Neural cell (in vitro differentiated cells): ENCODE measurements at regions not wholly inside any gene's neighbourhood (a gene's known extent, or its start where the extent isn't known, plus 50 kb on each side); places are given as distances from the start of the nearest gene placed in this dataset.

ENCODE experiments used
- H2AFZ ChIP-seq: fragments of 200-600, 300-800 bp; sonication (generic), shearing (Covaris generic); 2 replicates; pipeline ENCODE4 v1.6.0; 2014; ENCODE audit warnings: low read depth, mild to moderate bottlenecking, antibody characterized with exemption, low read length, moderate library complexity
- H3F3A ChIP-seq: fragments of 200-600 bp; shearing (Covaris generic); 2 replicates; pipeline ENCODE4 v1.6.1; 2016; ENCODE audit warnings: mild to moderate bottlenecking, moderate library complexity, mixed read lengths, antibody characterized with exemption, low read length; ENCODE audit not compliant: insufficient read depth, poor library complexity, severe bottlenecking
- H3K27ac ChIP-seq: fragments of 200-600, 300-800 bp; sonication (generic), shearing (Covaris generic); 2 replicates; pipeline ENCODE4 v1.5.1; 2014; ENCODE audit warnings: mild to moderate bottlenecking, low read length, moderate library complexity
- H3K27me3 ChIP-seq: fragments of 300-800, 200-600 bp; sonication (generic), shearing (Covaris generic); 2 replicates; pipeline ENCODE4 v1.6.0; 2014; ENCODE audit warnings: mild to moderate bottlenecking, low read depth, low read length, moderate library complexity; ENCODE audit not compliant: insufficient read depth
- H3K36me3 ChIP-seq: fragments of 300-800, 200-600 bp; sonication (generic), shearing (Covaris generic); 2 replicates; pipeline ENCODE4 v1.5.1; 2014; ENCODE audit warnings: mild to moderate bottlenecking, antibody characterized with exemption, low read length, moderate library complexity; ENCODE audit not compliant: insufficient read depth
- H3K4me2 ChIP-seq: fragments of 300-800, 200-600 bp; sonication (generic), shearing (Covaris generic); 2 replicates; pipeline ENCODE4 v1.6.0; 2014; ENCODE audit warnings: mild to moderate bottlenecking, low read length
- H3K4me3 ChIP-seq: fragments of 300-800, 200-600 bp; sonication (generic), shearing (Covaris generic); 2 replicates; pipeline ENCODE4 v1.5.1; 2014; ENCODE audit warnings: mild to moderate bottlenecking, low read length, moderate library complexity
- H3K79me2 ChIP-seq: fragments of 200-600 bp; shearing (Covaris generic); replicated peaks from 2 replicates; pipeline ENCODE4 v1.6.0; 2014; ENCODE audit warnings: mild to moderate bottlenecking, low read length, moderate library complexity; ENCODE audit not compliant: insufficient read depth
- H3K9ac ChIP-seq: fragments of 300-800, 200-600 bp; sonication (generic), shearing (Covaris generic); 2 replicates; pipeline ENCODE4 v1.6.1; 2016; ENCODE audit warnings: mild to moderate bottlenecking, low read length, mixed read lengths
- H3K9me2 ChIP-seq: fragments of 200-600 bp; shearing (Covaris generic); 2 replicates; pipeline ENCODE4 v1.6.1; 2016; ENCODE audit warnings: mild to moderate bottlenecking, low read length, mixed read lengths; ENCODE audit not compliant: insufficient read depth
- H3K9me3 ChIP-seq: fragments of 200-600, 300-800 bp; sonication (generic), shearing (Covaris generic); 2 replicates; pipeline ENCODE4 v1.6.1; 2016; ENCODE audit warnings: mild to moderate bottlenecking, mixed run types, low read length, moderate library complexity, mixed read lengths
- H4K20me1 ChIP-seq: fragments of 200-600 bp; shearing (Covaris generic); 2 replicates; pipeline ENCODE4 v1.6.1; 2016; ENCODE audit warnings: mild to moderate bottlenecking, mixed run types; ENCODE audit not compliant: insufficient read depth
- EP300 ChIP-seq: fragments of 450-650 bp; conservative IDR thresholded peaks from 2 replicates; pipeline ENCODE4 v1.6.1; 2014; ENCODE audit warnings: antibody characterized with exemption, mild to moderate bottlenecking, moderate library complexity; ENCODE audit not compliant: poor library complexity, severe bottlenecking
- EZH2 ChIP-seq: fragments of 200-600, 300-800 bp; shearing (Covaris generic), sonication (generic); IDR thresholded peaks from 2 replicates; pipeline ENCODE4 v1.6.1; 2014; ENCODE audit warnings: antibody characterized with exemption, low read length, borderline replicate concordance, mild to moderate bottlenecking; ENCODE audit not compliant: insufficient read depth, poor library complexity, severe bottlenecking
- MXI1 ChIP-seq: fragments of 450-650 bp; conservative IDR thresholded peaks from 2 replicates; pipeline ENCODE4 v1.6.1; 2014; ENCODE audit warnings: antibody characterized with exemption, mild to moderate bottlenecking; ENCODE audit not compliant: poor library complexity, severe bottlenecking
- POLR2AphosphoS5 ChIP-seq: IDR thresholded peaks from 2 replicates; pipeline ENCODE4 v1.6.1; 2012
- RAD21 ChIP-seq: fragments of 450-650 bp; conservative IDR thresholded peaks from 2 replicates; pipeline ENCODE4 v1.6.1; 2014; ENCODE audit warnings: antibody characterized with exemption, mild to moderate bottlenecking, moderate library complexity
- SMC3 ChIP-seq: fragments of 450-650 bp; conservative IDR thresholded peaks from 2 replicates; pipeline ENCODE4 v1.6.1; 2014; ENCODE audit warnings: antibody characterized with exemption, mild to moderate bottlenecking, moderate library complexity; ENCODE audit not compliant: poor library complexity
- TAF1 ChIP-seq: IDR thresholded peaks from 2 replicates; pipeline ENCODE4 v1.6.1; 2012; ENCODE audit warnings: low read depth
- TF ChIP-seq, protein P1 (sequence below): fragments of 450-650 bp; IDR thresholded peaks from 2 replicates; pipeline ENCODE4 v1.5.1; 2014; ENCODE audit warnings: antibody characterized with exemption, mild to moderate bottlenecking, moderate library complexity; ENCODE audit not compliant: poor library complexity, severe bottlenecking
- TF ChIP-seq, protein P2 (sequence below): IDR thresholded peaks from 2 replicates; pipeline ENCODE4 v1.6.1; 2012; ENCODE audit warnings: borderline replicate concordance

DNA sequence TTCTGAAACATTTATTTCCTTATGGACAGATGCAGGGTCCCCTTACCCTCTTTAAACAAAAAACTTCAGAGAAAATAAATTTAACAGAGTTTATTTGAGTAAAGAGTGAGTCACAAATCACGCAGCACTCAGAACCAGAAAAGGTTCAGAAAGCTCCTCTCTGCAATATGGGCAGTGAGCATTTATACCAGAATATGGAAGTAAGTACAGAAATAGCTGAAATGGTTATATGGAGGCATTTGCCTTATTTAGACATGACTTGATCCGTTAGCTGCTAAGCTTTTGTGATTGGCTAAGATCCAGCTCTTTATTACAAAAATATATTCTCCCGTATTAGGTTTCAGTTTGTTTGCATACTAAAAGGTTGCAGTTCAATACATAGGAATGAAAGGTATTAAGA, 1554.1 kb downstream of the EFNA5 start:
- no peak overlapping the region for H3K4me2 ChIP-seq

DNA sequence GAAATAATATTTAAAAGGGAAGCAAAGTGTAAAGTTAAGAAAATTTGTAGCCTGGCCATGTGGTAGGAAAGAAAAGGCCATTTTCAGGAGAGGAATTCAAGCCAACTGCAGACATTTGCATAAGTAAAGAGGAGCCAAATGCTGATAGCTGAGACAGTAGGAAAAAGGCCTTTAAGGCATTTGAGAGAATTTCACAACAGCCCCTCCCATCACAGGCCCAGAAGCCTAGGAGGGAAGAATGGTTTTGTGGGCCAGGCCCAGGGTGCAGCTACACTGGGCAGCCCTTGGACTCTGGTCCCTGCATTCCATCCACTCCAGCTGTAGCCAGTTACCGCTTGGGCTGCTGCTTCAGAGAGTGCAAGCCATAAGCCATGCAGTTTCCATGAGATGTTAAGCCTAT, 1556.8 kb downstream of the EFNA5 start:
- Histone ChIP-seq H3K4me2 (no peak overlapping the region), H4K20me1 (no peaks in the 10 kb centered on the region), H3K27ac (no peak overlapping the region), H3K9ac (no peak overlapping the region), H3K79me2 (no peaks in the 10 kb centered on the region), H3F3A (no peaks in the 10 kb centered on the region), H3K36me3 (no peaks in the 10 kb centered on the region), H3K9me2 (no peaks in the 10 kb centered on the region), H3K4me3 (no peak overlapping the region), H3K9me3 (no peaks in the 10 kb centered on the region), H2AFZ (no peak overlapping the region), H3K27me3 (no peaks in the 10 kb centered on the region)
- TF ChIP-seq EZH2 (no peak), SMC3 (no peak), RAD21 (no peak), TAF1 (no peak), EP300 (no peak), MXI1 (no peak), POLR2AphosphoS5 (no peak)
- TF ChIP-seq, protein P1, sequence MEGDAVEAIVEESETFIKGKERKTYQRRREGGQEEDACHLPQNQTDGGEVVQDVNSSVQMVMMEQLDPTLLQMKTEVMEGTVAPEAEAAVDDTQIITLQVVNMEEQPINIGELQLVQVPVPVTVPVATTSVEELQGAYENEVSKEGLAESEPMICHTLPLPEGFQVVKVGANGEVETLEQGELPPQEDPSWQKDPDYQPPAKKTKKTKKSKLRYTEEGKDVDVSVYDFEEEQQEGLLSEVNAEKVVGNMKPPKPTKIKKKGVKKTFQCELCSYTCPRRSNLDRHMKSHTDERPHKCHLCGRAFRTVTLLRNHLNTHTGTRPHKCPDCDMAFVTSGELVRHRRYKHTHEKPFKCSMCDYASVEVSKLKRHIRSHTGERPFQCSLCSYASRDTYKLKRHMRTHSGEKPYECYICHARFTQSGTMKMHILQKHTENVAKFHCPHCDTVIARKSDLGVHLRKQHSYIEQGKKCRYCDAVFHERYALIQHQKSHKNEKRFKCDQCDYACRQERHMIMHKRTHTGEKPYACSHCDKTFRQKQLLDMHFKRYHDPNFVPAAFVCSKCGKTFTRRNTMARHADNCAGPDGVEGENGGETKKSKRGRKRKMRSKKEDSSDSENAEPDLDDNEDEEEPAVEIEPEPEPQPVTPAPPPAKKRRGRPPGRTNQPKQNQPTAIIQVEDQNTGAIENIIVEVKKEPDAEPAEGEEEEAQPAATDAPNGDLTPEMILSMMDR, result no peak
- TF ChIP-seq, protein P2, sequence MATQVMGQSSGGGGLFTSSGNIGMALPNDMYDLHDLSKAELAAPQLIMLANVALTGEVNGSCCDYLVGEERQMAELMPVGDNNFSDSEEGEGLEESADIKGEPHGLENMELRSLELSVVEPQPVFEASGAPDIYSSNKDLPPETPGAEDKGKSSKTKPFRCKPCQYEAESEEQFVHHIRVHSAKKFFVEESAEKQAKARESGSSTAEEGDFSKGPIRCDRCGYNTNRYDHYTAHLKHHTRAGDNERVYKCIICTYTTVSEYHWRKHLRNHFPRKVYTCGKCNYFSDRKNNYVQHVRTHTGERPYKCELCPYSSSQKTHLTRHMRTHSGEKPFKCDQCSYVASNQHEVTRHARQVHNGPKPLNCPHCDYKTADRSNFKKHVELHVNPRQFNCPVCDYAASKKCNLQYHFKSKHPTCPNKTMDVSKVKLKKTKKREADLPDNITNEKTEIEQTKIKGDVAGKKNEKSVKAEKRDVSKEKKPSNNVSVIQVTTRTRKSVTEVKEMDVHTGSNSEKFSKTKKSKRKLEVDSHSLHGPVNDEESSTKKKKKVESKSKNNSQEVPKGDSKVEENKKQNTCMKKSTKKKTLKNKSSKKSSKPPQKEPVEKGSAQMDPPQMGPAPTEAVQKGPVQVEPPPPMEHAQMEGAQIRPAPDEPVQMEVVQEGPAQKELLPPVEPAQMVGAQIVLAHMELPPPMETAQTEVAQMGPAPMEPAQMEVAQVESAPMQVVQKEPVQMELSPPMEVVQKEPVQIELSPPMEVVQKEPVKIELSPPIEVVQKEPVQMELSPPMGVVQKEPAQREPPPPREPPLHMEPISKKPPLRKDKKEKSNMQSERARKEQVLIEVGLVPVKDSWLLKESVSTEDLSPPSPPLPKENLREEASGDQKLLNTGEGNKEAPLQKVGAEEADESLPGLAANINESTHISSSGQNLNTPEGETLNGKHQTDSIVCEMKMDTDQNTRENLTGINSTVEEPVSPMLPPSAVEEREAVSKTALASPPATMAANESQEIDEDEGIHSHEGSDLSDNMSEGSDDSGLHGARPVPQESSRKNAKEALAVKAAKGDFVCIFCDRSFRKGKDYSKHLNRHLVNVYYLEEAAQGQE, result no peak

More for the DNA sequence above, 1554.1 kb downstream of the EFNA5 start:
- H3F3A ChIP-seq, result no peaks in the 10 kb centered on the region
- H3K9ac ChIP-seq, result no peak overlapping the region
- H4K20me1 ChIP-seq, result no peaks in the 10 kb centered on the region
- H3K27me3 ChIP-seq, result no peaks in the 10 kb centered on the region
- H3K36me3 ChIP-seq, result no peaks in the 10 kb centered on the region
- no peaks in the 10 kb centered on the region for H3K9me3 ChIP-seq
- TF ChIP-seq EP300 (no peak), MXI1 (no peak), RAD21 (no peak), EZH2 (no peak), SMC3 (no peak), TAF1 (no peak), POLR2AphosphoS5 (no peak)
- TF ChIP-seq, protein P2, result no peak
- TF ChIP-seq, protein P1, result no peak
- no peaks in the 10 kb centered on the region for H3K9me2 ChIP-seq
- no peaks in the 10 kb centered on the region for H3K79me2 ChIP-seq
- no peak overlapping the region for H3K4me3 ChIP-seq
- no peak overlapping the region for H2AFZ ChIP-seq
- no peak overlapping the region for H3K27ac ChIP-seq
